CD14-positive monocyte (primary cell): ENCODE measurements at regions not wholly inside any gene's neighbourhood (a gene's known extent, or its start where the extent isn't known, plus 50 kb on each side); places are given as distances from the start of the nearest gene placed in this dataset.

Source experiments
- DNase-seq, 3 donors: peaks; one replicate each; pipeline ENCODE4 v3.0.0-alpha.2; 2011 to 2022
- H2AFZ ChIP-seq: 2 replicates; pipeline ENCODE4 v1.6.0; 2012; ENCODE audit warnings: mild to moderate bottlenecking, low read depth, low read length, inconsistent platforms; ENCODE audit not compliant: insufficient read depth, poor library complexity, severe bottlenecking
- H3K27ac ChIP-seq, 2 donors: 1 replicate in 1 of 2; 2 replicates in 1 of 2; pipeline ENCODE4 v1.5.1; 2012 to 2013; ENCODE audit warnings: low read length in 2 of 2, control low read depth in 1 of 2, inconsistent platforms in 1 of 2, low read depth in 1 of 2, mild to moderate bottlenecking in 1 of 2
- H3K27me3 ChIP-seq, 2 donors: one replicate each; pipeline versions ENCODE4 v1.6.0 to v1.6.1; 2011 to 2013; ENCODE audit warnings: low read length in 2 of 2; ENCODE audit not compliant: control insufficient read depth in 2 of 2, insufficient read depth in 2 of 2
- H3K36me3 ChIP-seq, 2 donors: replicated peaks in 1 of 2; 1 replicate in 1 of 2; 2 replicates in 1 of 2; pipeline versions ENCODE4 v1.5.1 to v1.6.1; 2012 to 2013; ENCODE audit warnings: low read length in 2 of 2, control low read depth in 1 of 2, inconsistent platforms in 1 of 2, mild to moderate bottlenecking in 1 of 2; ENCODE audit not compliant: insufficient read depth in 2 of 2, control insufficient read depth in 1 of 2
- H3K4me1 ChIP-seq, 2 donors: 1 replicate in 1 of 2; 2 replicates in 1 of 2; pipeline versions ENCODE4 v1.5.1 to v1.6.1; 2012 to 2013; ENCODE audit warnings: low read length in 2 of 2, control low read depth in 1 of 2, inconsistent platforms in 1 of 2, mild to moderate bottlenecking in 1 of 2, moderate library complexity in 1 of 2; ENCODE audit not compliant: insufficient read depth in 2 of 2, control insufficient read depth in 1 of 2
- H3K4me2 ChIP-seq: replicated peaks from 2 replicates; pipeline ENCODE3; 2012; ENCODE audit warnings: low read length, moderate library complexity, mild to moderate bottlenecking; ENCODE audit not compliant: poor library complexity, severe bottlenecking; ENCODE audit errors: extremely low read depth
- H3K4me3 ChIP-seq, 3 experiments: fragments of 200-600 bp in 1 of 3; sonication (generic) in 1 of 3; replicated peaks in 1 of 3; 1 replicate in 2 of 3; 2 replicates in 1 of 3; pipeline ENCODE4 v1.5.1; 2011 to 2013; ENCODE audit warnings: low read length in 3 of 3, mild to moderate bottlenecking in 3 of 3, control low read depth in 2 of 3, low read depth in 2 of 3, inconsistent platforms in 1 of 3, moderate library complexity in 1 of 3
- H3K79me2 ChIP-seq: 2 replicates; pipeline ENCODE4 v1.6.0; 2012; ENCODE audit warnings: mild to moderate bottlenecking, control low read depth, inconsistent platforms, low read length, moderate library complexity; ENCODE audit not compliant: insufficient read depth
- H3K9ac ChIP-seq: 2 replicates; pipeline ENCODE4 v1.6.0; 2017; ENCODE audit warnings: low read length, mild to moderate bottlenecking; ENCODE audit not compliant: insufficient read depth, poor library complexity, severe bottlenecking
- H3K9me3 ChIP-seq, 2 donors: replicated peaks in 1 of 2; 1 replicate in 1 of 2; 2 replicates in 1 of 2; pipeline versions ENCODE4 v1.5.1 to v1.6.1; 2012 to 2013; ENCODE audit warnings: low read length in 2 of 2, control low read depth in 1 of 2; ENCODE audit not compliant: control insufficient read depth in 1 of 2, insufficient read depth in 1 of 2
- H4K20me1 ChIP-seq: 2 replicates; pipeline ENCODE4 v1.6.0; 2012; ENCODE audit warnings: mild to moderate bottlenecking, low read length, control low read depth, moderate library complexity; ENCODE audit not compliant: insufficient read depth
- H3K27ac Mint-ChIP-seq, 7 donors: one replicate each; pipeline ENCODE4 v1.8.0; 2020; ENCODE audit warnings: mild to moderate bottlenecking in 7 of 7, mixed read lengths in 7 of 7, moderate library complexity in 6 of 7, inconsistent platforms in 2 of 7
- H3K27me3 Mint-ChIP-seq, 3 donors: one replicate each; pipeline ENCODE4 v1.8.0; 2021 to 2022; ENCODE audit warnings: low read depth in 3 of 3, mild to moderate bottlenecking in 3 of 3, mixed read lengths in 3 of 3, moderate library complexity in 3 of 3, inconsistent platforms in 1 of 3
- H3K36me3 Mint-ChIP-seq, 2 donors: one replicate each; pipeline ENCODE4 v1.8.0; 2020; ENCODE audit warnings: mixed read lengths in 2 of 2, inconsistent platforms in 1 of 2, mild to moderate bottlenecking in 1 of 2
- H3K4me1 Mint-ChIP-seq: one replicate; pipeline ENCODE4 v1.8.0; 2020; ENCODE audit warnings: mild to moderate bottlenecking, mixed read lengths
- H3K4me3 Mint-ChIP-seq, 2 donors: one replicate each; pipeline ENCODE4 v1.8.0; 2020; ENCODE audit warnings: mild to moderate bottlenecking in 2 of 2, mixed read lengths in 2 of 2, moderate library complexity in 1 of 2
- H3K9me3 Mint-ChIP-seq, 7 donors: one replicate each; pipeline ENCODE4 v1.8.0; 2020 to 2022; ENCODE audit warnings: mixed read lengths in 7 of 7, mild to moderate bottlenecking in 6 of 7, moderate library complexity in 6 of 7, inconsistent platforms in 2 of 7
- WGBS: methylation state at CpG from one replicate; pipeline ENCODE4 v1.1.5; 2013; ENCODE audit warnings: missing lambda C conversion rate; ENCODE audit not compliant: insufficient coverage; 5-methylcytosine and 5-hydroxymethylcytosine counted together
- intact Hi-C, 2 donors: fragments of 100-400 bp; cut with micrococcal nuclease; formaldehyde crosslinking; loops; one replicate each; pipeline versions ENCODE4 v1.15.0 to v1.15.1; 2023
- TF ChIP-seq, protein P1 (sequence below): fragments of 200-600 bp; IDR thresholded peaks from one replicate; pipeline ENCODE4 v1.8.0; 2022; ENCODE audit warnings: antibody characterized with exemption, mild to moderate bottlenecking

GRCh38 chr9:22683700-22684075 lies 237.1 kb downstream of the DMRTA1 start:
- Histone ChIP-seq H3K27me3 (no peaks in the 10 kb centered on the region), H3K79me2 (no peaks in the 10 kb centered on the region), H2AFZ (no peak overlapping the region), H3K27ac (no peak overlapping the region), H3K4me3 (no peak overlapping the region), H3K36me3 (no peaks in the 10 kb centered on the region), H3K9ac (no peak overlapping the region), H3K4me2 (no peak overlapping the region), H3K4me1 (no peaks in the 10 kb centered on the region), H3K9me3 (peaks cover 10 to 11% of the 10 kb centered on the region in 2 donors), H4K20me1 (no peaks in the 10 kb centered on the region)
- DNase-seq, result no peak
- H3K27ac Mint-ChIP-seq, result no peak overlapping the region
- TF ChIP-seq, protein P1, sequence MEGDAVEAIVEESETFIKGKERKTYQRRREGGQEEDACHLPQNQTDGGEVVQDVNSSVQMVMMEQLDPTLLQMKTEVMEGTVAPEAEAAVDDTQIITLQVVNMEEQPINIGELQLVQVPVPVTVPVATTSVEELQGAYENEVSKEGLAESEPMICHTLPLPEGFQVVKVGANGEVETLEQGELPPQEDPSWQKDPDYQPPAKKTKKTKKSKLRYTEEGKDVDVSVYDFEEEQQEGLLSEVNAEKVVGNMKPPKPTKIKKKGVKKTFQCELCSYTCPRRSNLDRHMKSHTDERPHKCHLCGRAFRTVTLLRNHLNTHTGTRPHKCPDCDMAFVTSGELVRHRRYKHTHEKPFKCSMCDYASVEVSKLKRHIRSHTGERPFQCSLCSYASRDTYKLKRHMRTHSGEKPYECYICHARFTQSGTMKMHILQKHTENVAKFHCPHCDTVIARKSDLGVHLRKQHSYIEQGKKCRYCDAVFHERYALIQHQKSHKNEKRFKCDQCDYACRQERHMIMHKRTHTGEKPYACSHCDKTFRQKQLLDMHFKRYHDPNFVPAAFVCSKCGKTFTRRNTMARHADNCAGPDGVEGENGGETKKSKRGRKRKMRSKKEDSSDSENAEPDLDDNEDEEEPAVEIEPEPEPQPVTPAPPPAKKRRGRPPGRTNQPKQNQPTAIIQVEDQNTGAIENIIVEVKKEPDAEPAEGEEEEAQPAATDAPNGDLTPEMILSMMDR, result no peak
- intact Hi-C loops, result no loop called here
- H3K4me1 Mint-ChIP-seq, result no peaks in the 10 kb centered on the region
- no CpG with 5 or more reads among the region's 2 CpGs for WGBS
- no peak overlapping the region for H3K4me3 Mint-ChIP-seq
- no peaks in the 10 kb centered on the region for H3K27me3 Mint-ChIP-seq
- H3K36me3 Mint-ChIP-seq, result no peaks in the 10 kb centered on the region
- peaks cover 0 to 18% (median 4%) of the 10 kb centered on the region in 7 donors for H3K9me3 Mint-ChIP-seq

DNA sequence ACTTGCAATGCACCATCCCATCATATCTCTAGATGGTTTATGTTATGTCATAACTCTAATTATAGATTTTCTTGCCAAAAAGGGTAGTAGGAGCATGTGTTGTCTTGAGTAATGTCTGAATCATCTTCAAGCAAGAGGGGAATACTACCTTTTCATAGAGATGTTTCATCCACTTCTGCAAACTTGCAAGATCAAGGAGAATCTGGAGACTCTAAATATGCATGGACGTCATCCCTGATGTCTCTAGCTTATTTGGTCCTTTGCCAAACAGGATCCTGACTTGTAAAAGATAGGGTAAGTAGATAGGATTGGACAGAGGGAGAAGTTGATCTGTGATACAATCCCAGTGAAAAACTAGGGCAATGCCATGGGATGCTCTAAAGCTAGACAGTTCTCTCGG lies 246.5 kb downstream of the DMRTA1 start:
- Mint-ChIP-seq H3K4me1 (no peaks in the 10 kb centered on the region), H3K4me3 (no peak overlapping the region), H3K36me3 (no peaks in the 10 kb centered on the region), H3K9me3 (peaks cover 0 to 8% (median 2%) of the 10 kb centered on the region in 7 donors), H3K27me3 (peaks cover 0 to 3% (median 0%) of the 10 kb centered on the region in 3 donors), H3K27ac (no peak overlapping the region)
- Histone ChIP-seq H3K4me2 (no peak overlapping the region), H4K20me1 (no peaks in the 10 kb centered on the region), H3K9ac (no peak overlapping the region), H3K4me3 (no peak overlapping the region), H3K79me2 (no peaks in the 10 kb centered on the region), H3K27me3 (no peaks in the 10 kb centered on the region), H3K27ac (no peak overlapping the region), H3K9me3 (peaks cover 2 to 5% of the 10 kb centered on the region in 2 donors), H3K36me3 (no peaks in the 10 kb centered on the region), H3K4me1 (no peaks in the 10 kb centered on the region), H2AFZ (no peak overlapping the region)
- TF ChIP-seq, protein P1, result no peak
- no peak for DNase-seq
- WGBS, result 75% methylated on average over 2 of the region's 2 CpGs
- intact Hi-C loops, result no loop called here
